ENCODE measurements at regions not wholly inside any gene's neighbourhood (a gene's known extent, or its start where the extent isn't known, plus 50 kb on each side); places are given as distances from the start of the nearest gene placed in this dataset.

DNA sequence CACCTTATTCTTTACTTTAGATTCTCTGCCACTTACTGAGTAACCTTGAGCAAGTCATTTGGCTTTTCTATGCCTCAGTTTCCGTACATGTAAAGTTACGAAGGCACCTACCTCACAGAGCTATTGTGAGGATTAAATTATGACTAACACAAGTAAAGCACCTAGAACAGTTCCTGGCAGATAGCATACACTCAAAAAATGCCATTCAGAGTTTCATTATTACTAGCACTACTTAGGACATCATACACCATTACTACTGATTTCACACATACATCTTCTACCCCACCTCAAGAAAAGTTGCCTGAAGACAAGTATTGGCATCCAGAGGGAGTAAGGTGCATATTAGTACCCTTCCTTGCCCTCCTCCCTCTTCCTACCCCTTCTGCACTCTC lies 107.8 kb downstream of the OGFRL1 start:
- no peak for DNase-seq

DNA sequence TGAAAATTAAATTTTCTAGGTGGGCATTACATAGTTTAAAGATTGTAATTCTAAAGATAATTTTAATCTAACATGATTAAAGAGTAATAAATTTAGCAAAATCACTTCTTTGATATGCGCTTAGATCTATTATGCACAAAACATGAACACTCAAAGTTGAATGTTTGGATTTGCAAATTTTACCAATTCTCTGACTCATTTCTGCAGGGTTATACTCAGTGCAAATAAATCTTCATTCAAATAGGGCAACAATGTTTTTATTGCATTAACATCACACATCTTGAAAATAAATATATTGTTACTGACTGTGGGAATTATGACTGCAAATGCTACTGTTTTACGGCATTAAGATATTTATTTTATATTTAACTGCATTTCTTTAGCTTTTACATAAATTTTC lies 110.7 kb downstream of the OGFRL1 start:
- no peak for DNase-seq

DNA sequence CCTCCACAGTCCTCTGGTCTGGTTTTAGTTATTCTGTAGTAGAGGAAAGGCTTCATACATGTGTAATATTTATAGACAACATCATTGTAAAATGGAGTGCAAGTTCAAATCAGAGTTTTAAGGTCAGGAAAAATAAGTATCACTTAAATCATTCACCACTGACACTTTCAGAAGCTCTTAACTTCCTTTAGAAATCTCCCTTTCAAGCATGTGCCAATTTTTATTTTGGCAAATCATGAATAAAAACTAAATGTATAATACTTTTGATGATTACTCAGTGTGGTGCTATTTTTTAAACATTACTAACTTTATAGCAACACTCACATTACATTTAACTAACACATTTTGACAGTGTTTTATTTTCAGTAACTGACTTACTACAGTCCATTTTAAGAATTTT lies 112.2 kb downstream of the OGFRL1 start:
- DNase-seq: no peak

DNA sequence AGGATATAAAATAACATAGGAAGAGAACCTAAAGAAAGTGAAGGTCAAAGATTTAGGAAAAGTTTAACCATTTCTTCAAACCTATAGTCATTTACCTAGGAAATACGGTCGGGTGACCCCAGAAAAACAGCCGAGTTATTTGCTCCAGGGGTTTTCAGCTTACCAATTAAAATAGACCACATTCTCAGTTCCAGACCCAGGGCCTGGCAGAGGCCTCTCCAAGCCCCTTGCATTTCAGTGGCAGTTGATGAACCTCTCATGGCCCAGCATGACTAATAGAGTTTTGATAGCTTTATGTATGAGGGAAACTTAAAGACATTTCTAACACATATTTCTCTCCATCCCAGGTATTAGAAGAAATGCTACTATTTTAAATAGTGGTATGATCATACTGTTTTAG lies 113.5 kb downstream of the OGFRL1 start:
- no peak for DNase-seq

DNA sequence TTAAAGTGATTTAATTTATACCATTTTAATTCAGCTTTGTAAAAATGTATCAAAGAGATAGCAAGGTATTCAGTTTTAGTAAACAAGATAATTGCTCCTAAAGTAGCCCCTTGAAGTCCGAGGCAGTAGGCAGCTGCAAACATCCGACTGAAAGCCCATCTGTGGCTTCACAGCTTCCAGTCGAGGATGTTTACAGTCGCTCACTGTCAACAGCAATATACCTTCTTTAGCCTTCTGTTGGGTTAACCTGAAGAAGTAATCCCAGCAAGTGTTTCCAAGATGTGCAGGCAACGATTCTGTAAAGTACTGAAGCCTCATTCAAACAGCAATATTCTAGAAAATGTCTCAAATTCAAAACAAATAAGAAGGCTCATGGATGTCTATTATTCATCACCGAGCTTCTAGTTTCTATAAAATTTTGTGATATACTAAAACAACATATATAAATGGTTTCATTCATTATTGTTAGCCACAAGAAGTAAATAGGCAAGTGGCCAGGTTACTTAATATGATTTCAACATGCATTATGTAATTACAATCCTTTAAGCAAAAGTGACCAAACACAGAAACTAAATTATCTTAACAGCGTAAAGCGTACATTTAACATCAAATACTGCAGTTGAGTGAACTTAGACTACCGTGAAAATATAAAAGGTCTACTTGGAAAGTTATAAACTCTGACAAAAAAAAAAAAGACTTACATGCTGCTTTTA lies 115.0 kb downstream of the OGFRL1 start:
- no peak for DNase-seq

DNA sequence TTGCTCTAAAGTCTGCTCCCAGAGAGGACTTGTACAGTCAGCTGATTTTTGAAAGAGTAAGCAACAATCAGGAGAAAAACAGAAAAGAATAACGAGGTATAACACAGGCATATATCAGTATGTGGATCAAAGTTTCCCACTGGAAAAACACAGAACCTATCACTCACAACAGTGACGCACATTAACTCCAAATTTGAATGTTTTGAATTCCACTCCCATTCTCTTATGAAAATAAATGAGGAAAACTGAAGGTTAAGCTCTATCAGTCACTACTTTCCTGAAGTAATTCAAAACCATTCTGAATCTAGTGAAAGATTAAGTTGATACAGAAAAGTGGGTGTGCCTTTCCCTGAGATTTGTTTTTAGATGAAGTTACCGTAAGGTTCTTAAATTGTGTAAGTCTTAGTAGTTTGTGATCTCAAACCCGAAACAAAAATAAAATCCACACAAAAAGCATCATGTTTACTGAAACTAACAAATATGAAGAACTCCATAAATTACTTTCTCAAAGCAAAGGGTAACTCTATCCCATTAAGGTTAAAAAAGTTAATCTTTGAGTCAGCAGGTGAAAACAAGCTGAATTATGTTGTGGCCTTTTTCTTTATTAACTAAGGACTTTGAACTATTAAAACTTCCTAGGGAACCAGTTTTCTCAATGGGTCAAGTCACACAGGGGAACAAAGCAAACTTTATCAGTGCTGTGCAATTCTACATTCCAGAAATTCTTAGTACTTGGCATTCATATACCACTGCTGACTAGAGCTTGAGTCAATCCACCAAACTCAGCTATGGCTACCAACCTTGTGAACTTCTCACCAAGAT lies 115.7 kb downstream of the OGFRL1 start:
- no peak for DNase-seq

DNA sequence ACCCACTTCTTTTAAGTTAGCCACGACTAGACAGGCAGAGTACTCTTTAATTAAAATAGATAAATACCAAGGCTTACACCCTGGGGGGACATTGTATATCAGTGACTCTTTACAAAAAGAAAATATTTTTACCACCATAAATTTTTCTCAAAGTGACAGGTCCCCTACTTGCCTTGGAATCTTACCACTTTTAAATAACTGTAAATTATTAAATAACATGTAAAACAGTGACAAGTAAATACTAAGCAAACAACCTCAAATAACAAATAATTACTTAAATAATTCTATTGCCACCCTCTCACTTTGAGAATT lies 116.3 kb downstream of the OGFRL1 start:
- no peak for DNase-seq

DNA sequence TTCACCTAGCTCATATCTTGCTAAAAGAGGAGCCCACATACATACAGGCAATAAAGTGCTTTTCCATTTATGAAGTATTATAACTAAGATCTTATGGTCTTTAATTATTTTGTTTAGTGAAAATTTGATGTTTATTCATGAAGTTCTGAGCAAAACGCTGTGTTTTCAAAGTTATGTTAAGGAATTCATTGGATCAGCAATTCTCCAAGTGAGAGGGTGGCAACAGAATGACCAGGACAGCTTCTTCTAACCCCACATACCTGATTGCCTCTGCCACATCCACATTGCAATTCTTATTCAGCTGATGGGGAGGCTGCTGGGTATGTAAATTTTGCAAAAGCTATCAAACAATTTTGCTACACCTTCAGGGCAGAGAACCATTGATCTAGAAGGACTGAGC lies 116.8 kb downstream of the OGFRL1 start:
- DNase-seq: no peak

DNA sequence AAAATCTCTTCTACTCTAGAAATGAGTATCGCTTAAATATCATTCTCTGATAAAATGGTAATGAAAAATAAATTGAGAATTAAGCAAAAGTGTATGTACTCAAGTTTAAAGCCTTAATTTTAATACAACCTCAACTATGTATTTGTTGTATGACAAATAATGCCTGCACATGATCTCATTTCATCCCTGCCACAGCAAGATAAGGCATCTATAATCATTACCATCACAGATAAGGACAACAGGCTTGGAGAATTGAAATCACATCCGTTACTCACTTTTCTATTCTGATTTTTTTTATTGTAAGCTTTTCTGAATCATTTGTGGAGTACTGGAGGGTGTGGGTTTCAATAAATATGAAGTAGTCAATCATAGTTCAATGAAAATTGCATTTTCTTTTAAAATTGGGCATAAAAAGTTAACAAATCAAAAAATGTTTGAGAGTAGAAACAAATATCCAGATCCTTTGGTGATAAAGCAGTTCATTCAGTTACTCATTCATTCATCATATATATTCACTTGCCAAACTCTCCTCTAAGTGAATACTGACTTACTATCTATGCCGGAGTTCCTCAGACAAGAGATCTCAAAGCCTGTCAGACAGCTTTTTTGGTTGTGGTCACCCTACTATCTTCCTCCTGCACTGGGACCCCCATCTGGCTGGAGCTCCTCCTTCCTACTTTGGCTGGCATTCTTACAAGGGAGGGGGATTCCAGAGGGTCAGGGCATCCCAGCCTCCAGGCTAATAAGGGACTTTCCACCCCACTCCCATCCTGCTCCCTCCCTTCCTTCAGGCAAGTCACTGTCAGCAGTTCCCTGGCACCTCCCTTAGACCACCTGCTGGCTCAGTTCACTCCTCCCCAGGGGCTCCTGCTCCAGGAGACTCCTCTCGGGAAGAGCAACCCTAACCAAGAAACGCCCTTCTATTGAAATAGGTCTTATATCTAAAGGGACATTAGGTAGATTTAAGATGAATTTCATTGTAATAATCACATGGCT lies 118.6 kb downstream of the OGFRL1 start:
- DNase-seq: no peak

DNA sequence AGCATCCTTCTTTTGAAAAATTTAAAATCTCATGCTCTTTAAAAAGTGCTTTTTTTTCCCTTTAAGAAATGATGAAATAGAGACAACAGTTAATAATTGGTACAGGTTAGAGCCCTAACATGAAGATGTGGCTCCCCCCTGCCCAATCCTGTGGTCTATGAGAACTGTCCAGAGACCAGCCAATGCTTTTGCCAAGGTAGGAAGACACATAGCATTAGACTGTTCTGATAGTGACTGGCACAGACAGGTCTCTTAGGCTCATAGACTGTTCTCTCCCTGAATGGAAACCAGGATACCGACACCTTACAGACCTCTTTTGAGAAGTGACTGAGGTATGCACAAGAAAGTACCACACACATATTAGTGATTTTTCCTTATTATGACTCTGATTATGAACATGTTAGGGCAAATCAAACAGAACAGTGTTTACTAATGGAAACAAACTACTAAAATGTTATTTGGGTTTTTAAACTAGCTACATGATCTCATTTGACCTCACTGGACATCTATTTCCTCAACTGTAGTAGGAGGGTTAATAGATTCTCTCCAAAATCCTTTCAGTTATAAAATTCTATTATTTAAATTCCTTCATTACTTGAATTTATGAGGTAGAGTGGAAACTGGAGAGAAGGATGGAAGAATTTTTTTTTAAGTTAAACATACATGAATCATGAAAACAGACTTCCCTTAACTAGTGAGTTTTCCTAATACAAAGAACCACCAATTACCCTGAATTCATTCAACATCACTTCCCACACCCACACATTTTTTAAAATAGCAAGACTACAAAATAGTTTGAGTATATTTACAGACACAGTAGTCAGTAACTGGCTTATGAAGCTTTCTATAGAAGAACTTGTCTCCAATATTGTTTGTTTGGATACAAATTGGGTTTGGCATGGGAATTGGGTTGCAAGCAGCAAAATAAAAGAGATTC lies 120.4 kb downstream of the OGFRL1 start:
- no peak for DNase-seq

DNA sequence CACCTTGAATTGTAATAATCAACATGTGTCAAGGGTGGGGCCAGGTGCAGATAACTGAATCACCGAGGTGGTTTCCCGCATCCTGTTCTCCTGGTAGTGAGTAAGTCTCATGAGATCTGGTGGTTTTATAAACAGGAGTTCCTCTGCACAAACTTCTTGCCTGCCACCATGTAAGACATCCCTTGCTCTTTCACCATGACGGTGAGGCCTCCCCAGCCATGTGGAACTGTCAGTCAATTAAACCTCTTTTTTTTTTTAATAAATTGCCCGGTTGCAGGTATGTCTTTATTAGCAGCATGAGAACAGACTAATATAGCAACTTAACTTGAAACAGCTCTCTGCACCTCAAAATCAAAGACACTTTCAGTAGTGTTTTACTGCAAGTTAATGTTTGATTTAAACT lies 121.6 kb downstream of the OGFRL1 start:
- DNase-seq: no peak

DNA sequence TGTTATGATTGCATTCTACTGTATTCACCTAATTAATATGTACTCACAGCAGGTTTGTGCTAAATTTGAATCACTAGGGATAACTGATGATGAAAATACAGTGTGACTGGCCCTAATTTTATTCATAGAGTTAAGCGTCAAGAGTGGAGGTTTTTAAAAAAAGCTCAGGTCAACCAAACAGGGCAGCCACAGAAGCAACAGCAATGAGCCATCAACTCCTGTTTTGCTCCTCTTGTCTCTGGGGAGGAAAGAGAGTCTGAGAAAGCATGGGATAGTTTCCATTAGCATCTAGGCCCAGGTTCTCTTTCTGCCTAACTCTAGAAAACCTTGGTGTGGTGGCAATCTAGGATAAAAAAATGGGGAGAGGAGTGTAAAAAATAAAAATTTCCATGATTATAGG lies 122.1 kb downstream of the OGFRL1 start:
- DNase-seq: no peak

DNA sequence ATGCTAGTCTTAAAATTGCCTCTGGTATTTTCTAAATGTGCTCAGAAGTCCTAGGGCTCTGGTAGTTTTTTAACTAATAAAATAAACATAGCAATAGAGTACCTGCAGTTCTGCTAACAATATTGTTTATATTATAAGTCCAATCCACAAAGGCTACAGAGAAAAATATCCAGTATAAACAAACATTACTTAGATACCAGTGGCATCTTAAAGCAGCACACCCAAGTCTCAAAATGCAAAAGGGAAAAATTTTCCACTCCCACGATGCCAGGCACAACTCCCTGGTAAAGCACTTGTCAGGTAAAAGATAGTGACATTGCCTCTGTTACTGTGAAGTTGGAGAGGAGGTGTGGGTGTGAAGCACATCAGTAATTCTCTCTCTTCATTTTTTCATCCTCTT lies 123.3 kb downstream of the OGFRL1 start:
- no peak for DNase-seq

DNA sequence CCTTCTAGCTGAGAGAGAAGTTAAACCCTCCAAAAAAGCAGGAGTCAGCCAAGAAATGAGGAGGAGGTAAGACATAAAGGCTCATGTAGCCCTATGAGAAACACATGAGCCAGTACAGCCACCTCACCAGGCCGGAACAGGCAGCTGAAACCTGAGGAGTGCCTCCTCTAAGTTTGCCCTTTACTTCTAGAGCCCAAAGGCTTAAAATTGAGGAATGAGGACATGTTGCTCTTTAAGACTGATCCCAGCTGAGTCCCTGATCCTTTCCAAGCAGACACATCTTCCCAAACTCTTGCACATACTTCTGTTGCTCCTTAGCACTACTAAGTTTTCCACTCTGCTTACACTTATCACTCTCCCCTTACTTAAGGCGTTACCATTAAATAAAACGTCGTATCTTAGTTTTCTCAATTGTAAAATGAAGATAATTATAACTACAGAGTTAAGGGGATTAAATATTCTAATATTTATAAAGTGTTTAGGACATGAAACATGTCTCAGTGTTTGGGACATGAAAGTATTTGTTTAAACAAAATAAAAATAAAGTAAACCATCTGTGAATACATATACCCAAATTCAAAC lies 124.0 kb downstream of the OGFRL1 start:
- DNase-seq: no peak

DNA sequence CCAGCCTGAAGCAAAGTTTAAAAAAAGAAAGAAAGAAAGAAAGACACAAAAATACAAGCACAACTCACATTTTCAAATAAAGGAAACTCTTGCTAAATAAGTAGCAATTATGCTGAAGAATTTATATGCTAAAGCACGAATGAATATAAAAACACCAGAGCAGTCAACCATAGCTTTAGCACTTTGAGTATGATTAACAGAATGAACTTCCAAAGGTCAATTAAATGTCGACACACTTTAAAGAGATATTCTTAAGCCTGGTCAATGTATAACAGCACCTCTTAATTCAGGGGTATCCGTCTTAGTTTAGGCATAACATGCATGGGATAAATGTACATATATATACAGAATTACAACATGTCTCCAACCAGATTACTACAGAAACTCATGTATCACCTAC lies 125.9 kb downstream of the OGFRL1 start:
- DNase-seq: no peak

DNA sequence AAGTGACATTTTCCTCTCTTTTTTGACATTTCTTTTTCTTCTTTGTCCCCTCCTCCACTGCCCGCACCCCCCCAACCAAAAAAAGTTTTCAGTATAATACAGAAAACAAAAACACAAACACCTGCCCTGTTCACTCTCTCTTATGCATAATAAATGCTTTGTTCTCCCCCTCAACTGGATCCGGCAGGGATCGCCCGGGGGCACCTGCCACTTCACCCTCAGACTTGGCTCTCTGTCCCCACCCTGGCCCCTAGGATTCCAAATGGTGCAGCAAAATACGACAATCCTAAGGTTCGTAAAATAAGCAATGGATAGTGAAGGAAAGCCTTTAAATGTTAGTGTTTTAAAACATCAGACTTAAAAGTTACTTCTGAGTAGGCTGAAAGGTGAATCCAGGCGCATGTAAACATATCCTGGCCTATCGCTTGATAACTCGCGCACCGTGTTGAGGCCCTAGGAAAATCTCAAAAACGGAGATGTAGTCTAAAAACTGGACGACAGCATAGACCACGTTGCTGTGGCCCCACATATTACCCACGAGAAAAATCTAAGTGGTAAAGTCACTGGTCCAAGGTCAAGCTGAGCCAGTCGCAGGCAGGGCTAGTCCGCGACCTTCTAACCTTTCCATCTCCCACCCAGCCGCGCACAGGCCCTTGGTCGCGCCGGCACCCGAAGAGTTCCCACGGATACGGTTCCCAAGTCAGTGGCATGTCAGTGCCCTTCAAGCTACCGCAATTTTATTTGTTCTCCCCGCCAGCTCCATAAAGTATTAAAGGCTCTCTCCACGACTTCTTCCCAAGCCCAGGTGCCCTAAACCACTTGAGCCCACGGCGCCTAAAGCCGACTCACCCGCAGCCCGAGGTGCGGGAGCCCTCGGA lies 130.8 kb downstream of the OGFRL1 start:
- DNase-seq: peak in 7 of 14 donors; percentile 27 to 71 (median 53)

DNA sequence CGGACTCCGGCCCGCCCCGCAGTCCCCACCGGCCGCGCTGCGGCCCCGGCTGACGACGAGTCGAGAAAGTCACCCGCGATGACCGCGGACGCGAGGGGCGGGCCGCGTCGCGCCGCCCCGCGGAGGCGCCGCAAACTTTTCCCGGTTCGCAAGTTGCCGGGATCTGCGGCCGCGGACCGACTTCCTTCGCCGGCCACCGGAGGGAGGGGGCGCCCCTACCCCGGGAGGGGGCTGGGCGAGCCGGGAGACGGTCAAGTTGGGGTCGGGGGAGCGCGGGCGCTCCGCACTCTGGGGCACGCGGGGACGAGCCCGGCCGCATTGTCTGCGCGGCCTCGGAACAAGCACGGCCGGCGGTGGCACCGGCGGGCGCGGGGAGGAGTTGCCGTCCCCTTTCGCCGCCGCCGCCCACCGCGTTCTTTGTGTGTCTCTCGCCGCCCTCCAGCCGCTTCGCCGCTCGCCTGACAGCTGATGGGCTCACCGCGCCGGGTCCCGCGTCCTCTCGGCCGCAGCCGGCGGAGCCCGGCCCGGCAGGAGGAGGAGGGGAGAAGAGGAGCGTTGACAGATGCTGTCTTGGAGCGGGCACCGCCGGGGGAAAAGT lies 131.6 kb downstream of the OGFRL1 start:
- peak in 11 of 14 donors; percentile 27 to 75 (median 65) for DNase-seq

DNA sequence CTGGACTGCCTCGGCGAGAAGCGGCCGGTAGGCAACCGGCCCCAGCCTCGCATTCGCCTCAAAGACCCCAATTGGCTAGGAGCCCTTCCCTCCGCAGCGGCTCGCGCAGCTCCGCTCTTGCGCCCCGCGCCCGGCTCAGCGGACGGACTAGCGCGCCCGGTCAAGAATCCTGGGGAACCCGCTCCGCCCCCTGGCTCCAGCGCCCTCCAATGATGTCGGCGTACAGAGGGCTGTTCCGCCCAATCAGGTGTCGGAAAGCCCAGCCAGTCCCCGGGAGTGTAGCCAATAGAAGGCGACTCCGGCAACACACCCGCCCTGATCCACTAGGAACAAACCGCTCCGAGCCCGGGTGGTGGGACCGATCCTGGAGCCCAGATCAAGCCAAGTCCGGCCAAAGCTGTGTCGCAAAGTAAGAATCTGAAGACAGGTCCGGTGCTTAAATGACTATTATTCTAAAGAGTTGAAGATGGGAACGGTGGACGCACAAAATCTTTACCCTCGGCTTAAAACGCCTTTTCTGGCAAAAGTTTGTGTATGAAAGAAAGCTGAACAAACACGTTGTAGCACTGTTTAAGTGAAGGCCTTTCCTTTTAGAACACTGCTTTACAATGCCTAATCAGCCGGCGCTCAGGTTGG lies 132.2 kb downstream of the OGFRL1 start:
- peak; percentile 68 to 97 (median 95) for DNase-seq

DNA sequence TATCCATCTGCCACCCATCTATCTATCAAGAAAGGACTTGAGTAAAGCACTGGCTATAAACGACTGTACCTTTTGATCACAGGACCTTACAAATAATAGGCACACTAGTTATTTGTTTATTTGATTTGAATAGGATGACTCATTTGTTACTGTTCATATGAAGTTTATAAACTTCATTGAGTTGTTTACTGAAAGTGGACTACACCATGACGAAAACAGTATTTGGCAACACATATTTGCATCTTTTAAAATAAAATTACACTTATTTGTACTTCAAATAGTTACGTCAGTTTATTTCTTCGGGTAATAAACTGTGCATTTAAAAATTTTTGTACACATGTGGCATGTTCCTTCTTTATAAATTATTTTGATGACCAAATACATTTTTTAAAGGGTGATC lies 133.0 kb downstream of the OGFRL1 start:
- DNase-seq: no peak

DNA sequence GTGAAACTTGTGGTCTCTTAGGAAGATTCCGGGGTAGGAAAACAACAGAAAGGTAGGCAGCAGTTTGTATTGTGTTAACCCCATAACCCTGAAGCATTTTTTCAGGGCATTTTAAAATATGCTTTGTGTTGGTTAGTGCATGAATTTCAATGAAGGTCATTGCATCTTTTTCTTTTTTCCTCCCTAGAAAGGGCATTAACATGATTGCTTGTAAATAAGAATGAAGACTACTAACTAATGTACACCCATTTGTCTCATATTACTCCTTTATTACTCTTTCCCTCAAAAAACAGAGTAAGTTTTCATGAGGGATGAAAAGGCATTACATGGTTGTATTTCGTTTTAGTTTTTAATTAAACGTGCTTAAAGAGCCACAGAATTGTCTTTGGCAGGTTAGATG lies 141.4 kb downstream of the OGFRL1 start:
- no peak for DNase-seq

All from C1 segment of cervical spinal cord (tissue), 14 donors.